ENCODE measurements at regions not wholly inside any gene's neighbourhood (a gene's known extent, or its start where the extent isn't known, plus 50 kb on each side); places are given as distances from the start of the nearest gene placed in this dataset.

- intact Hi-C loops (cut with micrococcal nuclease), result no loop called here
- no peaks in the 10 kb centered on the region for H3K79me2 ChIP-seq (ENCODE audit: insufficient read depth, low read length)
- H3K9me3 ChIP-seq (replicated peaks in 1 of 2; ENCODE audit: control insufficient read depth in 1 of 2, insufficient read depth in 1 of 2, low read length in 2 of 2), result no peaks in the 10 kb centered on the region
Measured at GRCh38 chr9:73543727-73544126, 392.1 kb downstream of the ANXA1 start.

GRCh38 chr9:73548201-73548600 is 396.5 kb downstream of the ANXA1 start:
- Mint-ChIP-seq H3K27me3 (ENCODE audit: low read depth in 3 of 3) (no peaks in the 10 kb centered on the region), H3K4me3 (no peak overlapping the region), H3K4me1 (no peaks in the 10 kb centered on the region), H3K27ac (no peak overlapping the region), H3K36me3 (no peaks in the 10 kb centered on the region), H3K9me3 (peaks cover 0 to 2% (median 0%) of the 10 kb centered on the region in 7 donors)
- TF ChIP-seq CTCF (IDR thresholded peaks at IDR 0.05), result no peak
- H3K36me3 ChIP-seq (replicated peaks in 1 of 2; ENCODE audit: control insufficient read depth in 1 of 2, insufficient read depth in 2 of 2, low read length in 2 of 2), result no peaks in the 10 kb centered on the region
- H3K79me2 ChIP-seq (ENCODE audit: insufficient read depth, low read length), result no peaks in the 10 kb centered on the region
- intact Hi-C loops (cut with micrococcal nuclease), result no loop called here
- no peak for DNase-seq
- no peak overlapping the region for H2AFZ ChIP-seq (ENCODE audit: insufficient read depth, low read depth, low read length, poor library complexity, severe bottlenecking)
- no peaks in the 10 kb centered on the region for H4K20me1 ChIP-seq (ENCODE audit: insufficient read depth, low read length)
- WGBS (ENCODE audit: insufficient coverage), result 100% methylated on average over 1 of the region's 5 CpGs
- H3K27ac ChIP-seq (ENCODE audit: low read depth in 1 of 2, low read length in 2 of 2), result no peak overlapping the region
- no peak overlapping the region for H3K4me3 ChIP-seq (replicated peaks in 1 of 3; ENCODE audit: low read depth in 2 of 3, low read length in 3 of 3)
- H3K4me1 ChIP-seq (ENCODE audit: control insufficient read depth in 1 of 2, insufficient read depth in 2 of 2, low read length in 2 of 2), result no peaks in the 10 kb centered on the region
- H3K27me3 ChIP-seq (ENCODE audit: control insufficient read depth in 2 of 2, insufficient read depth in 2 of 2, low read length in 2 of 2), result no peaks in the 10 kb centered on the region
- H3K9ac ChIP-seq (ENCODE audit: insufficient read depth, low read length, poor library complexity, severe bottlenecking), result no peak overlapping the region
- H3K9me3 ChIP-seq (replicated peaks in 1 of 2; ENCODE audit: control insufficient read depth in 1 of 2, insufficient read depth in 1 of 2, low read length in 2 of 2), result no peaks in the 10 kb centered on the region
- H3K4me2 ChIP-seq (replicated peaks; ENCODE audit: extremely low read depth, low read length, poor library complexity, severe bottlenecking), result no peak overlapping the region

More at GRCh38 chr9:73543727-73544126, 392.1 kb downstream of the ANXA1 start:
- H3K36me3 Mint-ChIP-seq, result no peaks in the 10 kb centered on the region
- Histone ChIP-seq H3K4me2 (replicated peaks; ENCODE audit: extremely low read depth, low read length, poor library complexity, severe bottlenecking) (no peak overlapping the region), H3K36me3 (replicated peaks in 1 of 2; ENCODE audit: control insufficient read depth in 1 of 2, insufficient read depth in 2 of 2, low read length in 2 of 2) (no peaks in the 10 kb centered on the region), H2AFZ (ENCODE audit: insufficient read depth, low read depth, low read length, poor library complexity, severe bottlenecking) (no peak overlapping the region), H3K4me3 (replicated peaks in 1 of 3; ENCODE audit: low read depth in 2 of 3, low read length in 3 of 3) (no peak overlapping the region), H3K27ac (ENCODE audit: low read depth in 1 of 2, low read length in 2 of 2) (no peak overlapping the region), H3K9ac (ENCODE audit: insufficient read depth, low read length, poor library complexity, severe bottlenecking) (no peak overlapping the region), H3K4me1 (ENCODE audit: control insufficient read depth in 1 of 2, insufficient read depth in 2 of 2, low read length in 2 of 2) (no peaks in the 10 kb centered on the region), H3K27me3 (ENCODE audit: control insufficient read depth in 2 of 2, insufficient read depth in 2 of 2, low read length in 2 of 2) (no peaks in the 10 kb centered on the region), H4K20me1 (ENCODE audit: insufficient read depth, low read length) (no peaks in the 10 kb centered on the region)
- TF ChIP-seq CTCF (IDR thresholded peaks at IDR 0.05), result no peak
- no peak overlapping the region for H3K27ac Mint-ChIP-seq
- H3K9me3 Mint-ChIP-seq, result peaks cover 0 to 2% (median 0%) of the 10 kb centered on the region in 7 donors
- H3K4me3 Mint-ChIP-seq, result no peak overlapping the region
- H3K4me1 Mint-ChIP-seq, result no peaks in the 10 kb centered on the region
- peaks cover 0 to 2% (median 0%) of the 10 kb centered on the region in 3 donors for H3K27me3 Mint-ChIP-seq (ENCODE audit: low read depth in 3 of 3)
- no peak for DNase-seq

Measured in CD14-positive monocyte (primary cell).